A549 (cell line): ENCODE measurements at regions not wholly inside any gene's neighbourhood (a gene's known extent, or its start where the extent isn't known, plus 50 kb on each side); places are given as distances from the start of the nearest gene placed in this dataset.

Experiments
- CTCF ChIP-seq: fragments of >200 bp; sonication (Bioruptor Twin); formaldehyde crosslinking; IDR thresholded peaks from 3 replicates; pipeline ENCODE4 v1.5.1; 2016
- RFX5 ChIP-seq: fragments of 450-650 bp; IDR thresholded peaks from 2 replicates; pipeline ENCODE4 v1.7.1; 2014; ENCODE audit warnings: antibody characterized with exemption, mild to moderate bottlenecking, moderate library complexity

GRCh38 chr12:82207556-82207955 lies 150.6 kb downstream of the CCDC59 start:
- TF ChIP-seq CTCF (no peak), RFX5 (no peak)
